ENCODE measurements at regions not wholly inside any gene's neighbourhood (a gene's known extent, or its start where the extent isn't known, plus 50 kb on each side); places are given as distances from the start of the nearest gene placed in this dataset.

GRCh38 chr18:33923980-33924379, 300.7 kb downstream of the NOL4 start:
- no peaks in the 10 kb centered on the region for H3K79me2 ChIP-seq (ENCODE audit: low read depth)
- DNase-seq, result no peak
- CTCF ChIA-PET, result no interaction called here
- no peaks in the 10 kb centered on the region for H3K9me2 ChIP-seq (ENCODE audit: insufficient read depth)
- no peak overlapping the region for H3K27ac ChIP-seq
- no peaks in the 10 kb centered on the region for H3K9me3 ChIP-seq (ENCODE audit: insufficient read depth, low read depth)
- no peaks in the 10 kb centered on the region for H4K20me1 ChIP-seq (ENCODE audit: insufficient read depth)
- no peaks in the 10 kb centered on the region for H3F3A ChIP-seq (ENCODE audit: insufficient read depth, low read depth)
- POLR2A ChIA-PET (ENCODE audit: unreplicated experiment), result no interaction called here
- no peak for TF ChIP-seq EZH2 (IDR thresholded peaks at IDR 0.05; ENCODE audit: low read depth)
- no peak for TF ChIP-seq CTCF (conservative IDR thresholded peaks at IDR 0.05)
- no peak overlapping the region for H2AFZ ChIP-seq
- no peak overlapping the region for H3K4me2 ChIP-seq
- no peaks in the 10 kb centered on the region for H3K27me3 ChIP-seq (ENCODE audit: insufficient read depth, low read depth)
- no TSS peak for BruUV-seq (replicated peaks)
- no peak overlapping the region for H3K4me3 ChIP-seq
- intact Hi-C loops (cut with micrococcal nuclease; ENCODE audit: unreplicated experiment), result no loop called here
- H3K4me1 ChIP-seq (replicated peaks; ENCODE audit: insufficient read depth), result no peaks in the 10 kb centered on the region
- no peaks in the 10 kb centered on the region for H3K36me3 ChIP-seq (ENCODE audit: low read depth)

GRCh38 chr18:33918571-33918970, 306.1 kb downstream of the NOL4 start:
- TF ChIP-seq EZH2 (IDR thresholded peaks at IDR 0.05; ENCODE audit: low read depth), result no peak
- no peak for TF ChIP-seq CTCF (conservative IDR thresholded peaks at IDR 0.05)
- no peak overlapping the region for H3K4me3 ChIP-seq
- POLR2A ChIA-PET (ENCODE audit: unreplicated experiment), result no interaction called here
- H3K4me1 ChIP-seq (replicated peaks; ENCODE audit: insufficient read depth), result no peaks in the 10 kb centered on the region
- H3K9me2 ChIP-seq (ENCODE audit: insufficient read depth), result no peaks in the 10 kb centered on the region
- H3K4me2 ChIP-seq, result no peak overlapping the region
- H3K36me3 ChIP-seq (ENCODE audit: low read depth), result no peaks in the 10 kb centered on the region
- H3K27ac ChIP-seq, result no peak overlapping the region
- no peaks in the 10 kb centered on the region for H4K20me1 ChIP-seq (ENCODE audit: insufficient read depth)
- no peaks in the 10 kb centered on the region for H3K9me3 ChIP-seq (ENCODE audit: insufficient read depth, low read depth)
- CTCF ChIA-PET, result no interaction called here
- BruUV-seq (replicated peaks), result no TSS peak
- no peaks in the 10 kb centered on the region for H3F3A ChIP-seq (ENCODE audit: insufficient read depth, low read depth)
- no peak for DNase-seq
- H3K79me2 ChIP-seq (ENCODE audit: low read depth), result no peaks in the 10 kb centered on the region
- H2AFZ ChIP-seq, result no peak overlapping the region
- H3K27me3 ChIP-seq (ENCODE audit: insufficient read depth, low read depth), result no peaks in the 10 kb centered on the region
- intact Hi-C loops (cut with micrococcal nuclease; ENCODE audit: unreplicated experiment), result no loop called here

- CTCF ChIA-PET, result no interaction called here
- no peak overlapping the region for H2AFZ ChIP-seq
- no peaks in the 10 kb centered on the region for H3K9me3 ChIP-seq (ENCODE audit: insufficient read depth, low read depth)
- no peaks in the 10 kb centered on the region for H4K20me1 ChIP-seq (ENCODE audit: insufficient read depth)
- TF ChIP-seq CTCF (conservative IDR thresholded peaks at IDR 0.05), result no peak
- H3K27ac ChIP-seq, result no peak overlapping the region
- BruUV-seq (replicated peaks), result no TSS peak
- POLR2A ChIA-PET (ENCODE audit: unreplicated experiment), result no interaction called here
- H3K9me2 ChIP-seq (ENCODE audit: insufficient read depth), result no peaks in the 10 kb centered on the region
- no peaks in the 10 kb centered on the region for H3K4me1 ChIP-seq (replicated peaks; ENCODE audit: insufficient read depth)
- DNase-seq, result no peak
- H3F3A ChIP-seq (ENCODE audit: insufficient read depth, low read depth), result no peaks in the 10 kb centered on the region
- H3K4me3 ChIP-seq, result no peak overlapping the region
- H3K36me3 ChIP-seq (ENCODE audit: low read depth), result no peaks in the 10 kb centered on the region
- no peaks in the 10 kb centered on the region for H3K79me2 ChIP-seq (ENCODE audit: low read depth)
- intact Hi-C loops (cut with micrococcal nuclease; ENCODE audit: unreplicated experiment), result no loop called here
- H3K27me3 ChIP-seq (ENCODE audit: insufficient read depth, low read depth), result no peaks in the 10 kb centered on the region
- H3K4me2 ChIP-seq, result no peak overlapping the region
Observed at GRCh38 chr18:33916200-33916599, 308.5 kb downstream of the NOL4 start.

Data from PC-9 (cell line).